H1 (cell line): ENCODE measurements at regions not wholly inside any gene's neighbourhood (a gene's known extent, or its start where the extent isn't known, plus 50 kb on each side); places are given as distances from the start of the nearest gene placed in this dataset.

ENCODE experiments used
- CTCF ChIA-PET: fragments of 300-600 bp; sonication (Branson Sonifier 250); formaldehyde crosslinking; loops from one replicate; lab custom pipeline; 2021; ENCODE audit not compliant: partially characterized antibody; lab: Charles Lee
- POLR2A ChIA-PET: fragments of 300-600 bp; sonication (Branson Sonifier 250); formaldehyde crosslinking; loops from one replicate; lab custom pipeline; 2021; ENCODE audit warnings: inconsistent platforms; ENCODE audit not compliant: partially characterized antibody; lab: Charles Lee
- DNase-seq, 2 experiments: peaks; one replicate each; pipeline versions ENCODE4 v3.0.0 to v3.0.0-alpha.2; 2010 to 2022; ENCODE audit warnings: low spot score in 2 of 2, low read depth in 1 of 2, mixed read lengths in 1 of 2
- FAIRE-seq: peaks from 2 replicates; lab custom pipeline; 2011; peaks lifted over from hg19 to GRCh38; lab: Jason Lieb, UNC
- H2AFZ ChIP-seq: 2 replicates; pipeline ENCODE4 v1.8.1; 2012; ENCODE audit warnings: low read length, inconsistent platforms
- H2AK5ac ChIP-seq: 2 replicates; pipeline ENCODE4 v1.6.1; 2013; ENCODE audit warnings: low read depth, low read length
- H2BK120ac ChIP-seq: replicated peaks from 2 replicates; pipeline ENCODE3; 2013; ENCODE audit warnings: low read depth, low read length, inconsistent platforms
- H2BK12ac ChIP-seq: 2 replicates; pipeline ENCODE4 v1.6.1; 2013; ENCODE audit warnings: low read depth, low read length
- H2BK15ac ChIP-seq: 2 replicates; pipeline ENCODE4 v1.6.1; 2013; ENCODE audit warnings: low read length
- H2BK20ac ChIP-seq: 2 replicates; pipeline ENCODE4 v1.6.1; 2013; ENCODE audit warnings: low read length
- H2BK5ac ChIP-seq: 2 replicates; pipeline ENCODE4 v1.6.1; 2013; ENCODE audit warnings: low read depth, low read length
- H3K14ac ChIP-seq: 2 replicates; pipeline ENCODE4 v1.6.1; 2013; ENCODE audit warnings: inconsistent platforms; ENCODE audit not compliant: insufficient read length
- H3K18ac ChIP-seq: 2 replicates; pipeline ENCODE4 v1.6.1; 2013; ENCODE audit warnings: low read length; ENCODE audit errors: extremely low read depth
- H3K23ac ChIP-seq: 2 replicates; pipeline ENCODE4 v1.6.1; 2013; ENCODE audit warnings: inconsistent platforms; ENCODE audit not compliant: insufficient read length
- H3K23me2 ChIP-seq: 2 replicates; pipeline ENCODE4 v1.6.1; 2013; ENCODE audit warnings: low read depth, low read length
- H3K27ac ChIP-seq: 2 replicates; pipeline ENCODE4 v1.6.1; 2011; ENCODE audit warnings: low read depth, low read length, inconsistent platforms
- H3K27me3 ChIP-seq, 4 experiments: replicated peaks in 1 of 4; 1 replicate in 1 of 4; 2 replicates in 3 of 4; pipeline versions ENCODE4 v1.6.1 to v1.8.1; 2011 to 2013; ENCODE audit warnings: low read length in 3 of 4, mild to moderate bottlenecking in 3 of 4, inconsistent platforms in 2 of 4, mixed read lengths in 2 of 4, moderate library complexity in 1 of 4; ENCODE audit not compliant: control insufficient read depth in 3 of 4, insufficient read depth in 3 of 4; ENCODE audit errors: extremely low read depth in 1 of 4
- H3K36me3 ChIP-seq, 4 experiments: 2 replicates each; pipeline versions ENCODE4 v1.6.1 to v1.8.1; 2011 to 2013; ENCODE audit warnings: mild to moderate bottlenecking in 4 of 4, low read length in 3 of 4, moderate library complexity in 2 of 4, control low read depth in 1 of 4, inconsistent platforms in 1 of 4; ENCODE audit not compliant: insufficient read depth in 4 of 4, control insufficient read depth in 2 of 4
- H3K4ac ChIP-seq: replicated peaks from 2 replicates; pipeline ENCODE3; 2013; ENCODE audit warnings: low read length, low read depth, mixed read lengths, inconsistent platforms; ENCODE audit not compliant: insufficient read length
- H3K4me1 ChIP-seq, 4 experiments: replicated peaks in 1 of 4; 1 replicate in 1 of 4; 2 replicates in 3 of 4; pipeline versions ENCODE4 v1.6.1 to v1.8.1; 2011 to 2013; ENCODE audit warnings: low read length in 3 of 4, inconsistent platforms in 2 of 4, mixed read lengths in 1 of 4; ENCODE audit not compliant: insufficient read depth in 4 of 4, control insufficient read depth in 3 of 4
- H3K4me2 ChIP-seq, 2 experiments: 2 replicates each; pipeline versions ENCODE4 v1.6.1 to v1.8.1; 2011 to 2013; ENCODE audit warnings: low read depth in 2 of 2, low read length in 2 of 2, control low read depth in 1 of 2, inconsistent platforms in 1 of 2, mild to moderate bottlenecking in 1 of 2; ENCODE audit not compliant: insufficient read depth in 1 of 2
- H3K4me3 ChIP-seq, 4 experiments: fragments of 200-600, 300-600 bp in 1 of 4; sonication (generic), shearing (Covaris generic), sonication (Bioruptor Twin) in 1 of 4; 2 replicates each; pipeline versions ENCODE4 v1.5.1 to v1.8.1; 2011 to 2016; ENCODE audit warnings: low read length in 4 of 4, low read depth in 3 of 4, control low read depth in 2 of 4, inconsistent platforms in 2 of 4, mild to moderate bottlenecking in 2 of 4, mixed read lengths in 1 of 4, moderate library complexity in 1 of 4; ENCODE audit not compliant: insufficient read depth in 2 of 4; ENCODE audit errors: extremely low read depth in 1 of 4
- H3K56ac ChIP-seq: replicated peaks from 2 replicates; pipeline ENCODE3; 2013; ENCODE audit warnings: low read depth, mild to moderate bottlenecking, mixed read lengths, low read length, inconsistent platforms; ENCODE audit not compliant: insufficient read length
- H3K79me1 ChIP-seq: 2 replicates; pipeline ENCODE4 v1.6.1; 2013; ENCODE audit warnings: low read depth, low read length, control low read depth
- H3K79me2 ChIP-seq, 2 experiments: 2 replicates each; pipeline versions ENCODE4 v1.6.1 to v1.8.1; 2012 to 2013; ENCODE audit warnings: low read length in 2 of 2, mild to moderate bottlenecking in 2 of 2, inconsistent platforms in 1 of 2; ENCODE audit not compliant: insufficient read depth in 2 of 2, control insufficient read depth in 1 of 2
- H3K9ac ChIP-seq, 4 experiments: replicated peaks in 1 of 4; 1 replicate in 1 of 4; 2 replicates in 3 of 4; pipeline versions ENCODE4 v1.6.1 to v1.8.1; 2011 to 2013; ENCODE audit warnings: low read depth in 3 of 4, low read length in 3 of 4, control low read depth in 2 of 4, mild to moderate bottlenecking in 2 of 4, moderate library complexity in 2 of 4, inconsistent platforms in 1 of 4; ENCODE audit errors: extremely low read depth in 1 of 4
- H3K9me3 ChIP-seq, 2 experiments: 2 replicates each; pipeline versions ENCODE4 v1.6.1 to v1.8.1; 2012 to 2013; ENCODE audit warnings: mild to moderate bottlenecking in 2 of 2, moderate library complexity in 2 of 2, control low read depth in 1 of 2, inconsistent platforms in 1 of 2, low read depth in 1 of 2, low read length in 1 of 2, mixed read lengths in 1 of 2; ENCODE audit not compliant: insufficient read depth in 2 of 2
- H4K20me1 ChIP-seq, 2 experiments: replicated peaks in 1 of 2; 2 replicates each; pipeline versions ENCODE3 to v1.8.1; 2011 to 2013; ENCODE audit warnings: inconsistent platforms in 2 of 2, low read length in 2 of 2, mild to moderate bottlenecking in 1 of 2; ENCODE audit not compliant: insufficient read depth in 2 of 2, control insufficient read depth in 1 of 2
- H4K5ac ChIP-seq: 2 replicates; pipeline ENCODE4 v1.6.1; 2013; ENCODE audit warnings: low read length, low read depth, mixed read lengths, inconsistent platforms; ENCODE audit not compliant: insufficient read length
- H4K8ac ChIP-seq: 2 replicates; pipeline ENCODE4 v1.8.0; 2013; ENCODE audit warnings: mild to moderate bottlenecking, moderate library complexity, low read length, inconsistent platforms; ENCODE audit not compliant: insufficient read depth; ENCODE audit errors: extremely low read depth
- H4K91ac ChIP-seq: replicated peaks from 2 replicates; pipeline ENCODE3; 2013; ENCODE audit warnings: low read length, mixed read lengths, inconsistent platforms; ENCODE audit not compliant: insufficient read length
- CTBP2 ChIP-seq: IDR thresholded peaks from 2 replicates; pipeline ENCODE4 v1.7.0; 2011; ENCODE audit warnings: borderline replicate concordance, mild to moderate bottlenecking, moderate library complexity, mixed read lengths, low read length; ENCODE audit not compliant: insufficient read depth, insufficient read length
- EZH2 ChIP-seq: fragments of 200-600 bp; sonication (generic); IDR thresholded peaks from 2 replicates; pipeline ENCODE4 v1.7.1; 2012; ENCODE audit warnings: low read depth, mild to moderate bottlenecking, moderate library complexity, low read length, inconsistent platforms; ENCODE audit not compliant: severe bottlenecking
- JUND ChIP-seq: IDR thresholded peaks from 2 replicates; pipeline ENCODE4 v1.6.1; 2011; ENCODE audit warnings: mild to moderate bottlenecking, improper control_type of control experiment, low read length
- MAFK ChIP-seq: IDR thresholded peaks from 2 replicates; pipeline ENCODE4 v1.6.1; 2012; ENCODE audit warnings: low read depth, mild to moderate bottlenecking, improper control_type of control experiment, low read length
- RNF2 ChIP-seq: fragments of 200-900, 300-1000 bp; sonication (generic); IDR thresholded peaks from 2 replicates; pipeline ENCODE4 v1.7.1; 2016; ENCODE audit warnings: borderline replicate concordance, low read depth, mild to moderate bottlenecking, antibody characterized with exemption, low read length; ENCODE audit not compliant: poor library complexity, severe bottlenecking; ENCODE audit errors: missing control alignments
- SIRT6 ChIP-seq: IDR thresholded peaks from one replicate; pipeline ENCODE4 v1.7.1; 2012; ENCODE audit warnings: low read length, inconsistent platforms
- TAF1 ChIP-seq: IDR thresholded peaks from 2 replicates; pipeline ENCODE4 v1.6.1; 2011; ENCODE audit warnings: mild to moderate bottlenecking, low read depth, low read length
- TEAD4 ChIP-seq: IDR thresholded peaks from 2 replicates; pipeline ENCODE4 v1.6.1; 2012; ENCODE audit warnings: low read depth, low read length, inconsistent platforms, mixed read lengths
- TF ChIP-seq, protein P1 (sequence below), 3 experiments: IDR thresholded peaks; 1 replicate in 2 of 3; 2 replicates in 1 of 3; pipeline versions ENCODE4 v1.5.1 to v1.6.1; 2011; ENCODE audit warnings: low read length in 3 of 3, mild to moderate bottlenecking in 3 of 3, inconsistent platforms in 2 of 3, low read depth in 1 of 3, moderate library complexity in 1 of 3; ENCODE audit not compliant: insufficient read depth in 1 of 3; ENCODE audit errors: control extremely low read depth in 1 of 3

DNA sequence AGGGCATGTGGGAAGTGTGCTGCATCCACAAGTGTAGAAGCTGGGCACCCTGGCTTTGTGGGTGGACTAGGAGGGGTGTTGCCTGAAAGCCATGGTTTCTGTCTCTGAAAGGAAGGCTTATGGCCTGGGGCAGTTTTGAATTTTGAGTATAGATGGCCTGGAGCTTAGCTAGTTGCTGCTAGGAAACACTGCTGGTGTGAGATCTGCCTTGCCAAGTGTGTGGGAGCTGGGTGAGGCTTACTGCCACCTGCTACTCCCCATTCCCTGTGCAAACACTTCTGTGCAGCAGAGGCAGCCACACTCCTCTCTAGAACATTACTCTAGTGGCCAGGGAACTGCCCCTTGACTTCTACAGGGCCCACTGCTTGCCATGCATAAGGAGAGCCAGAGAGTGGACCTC, 831.7 kb upstream of the LRRTM1 start:
- DNase-seq (no peak), FAIRE-seq (no peak)
- Histone ChIP-seq H3K79me1 (no peaks in the 10 kb centered on the region), H3K56ac (no peak overlapping the region), H3K23me2 (no peaks in the 10 kb centered on the region), H2BK120ac (no peak overlapping the region), H3K9me3 (no peaks in the 10 kb centered on the region), H2BK12ac (no peak overlapping the region), H4K20me1 (no peaks in the 10 kb centered on the region), H3K23ac (no peak overlapping the region), H3K36me3 (no peaks in the 10 kb centered on the region), H3K4me1 (no peaks in the 10 kb centered on the region), H3K4me3 (no peak overlapping the region), H3K14ac (no peak overlapping the region), H2BK15ac (no peak overlapping the region), H3K4ac (no peak overlapping the region), H3K27me3 (no peaks in the 10 kb centered on the region), H2AK5ac (no peak overlapping the region), H2BK5ac (no peak overlapping the region), H3K18ac (no peak overlapping the region), H2BK20ac (no peak overlapping the region), H3K27ac (no peak overlapping the region), H4K91ac (no peak overlapping the region), H3K79me2 (no peaks in the 10 kb centered on the region), H2AFZ (no peak overlapping the region; the same call in 1 of the 2 replicates), H4K8ac (no peak overlapping the region), H4K5ac (no peak overlapping the region), H3K9ac (no peak overlapping the region), H3K4me2 (no peak overlapping the region)
- ChIA-PET POLR2A (no interaction called here), CTCF (no interaction called here)
- TF ChIP-seq TAF1: no peak
- no peak for TF ChIP-seq EZH2
- no peak for TF ChIP-seq TEAD4
- TF ChIP-seq RNF2: no peak
- no peak for TF ChIP-seq CTBP2
- no peak for TF ChIP-seq SIRT6
- TF ChIP-seq, protein P1, sequence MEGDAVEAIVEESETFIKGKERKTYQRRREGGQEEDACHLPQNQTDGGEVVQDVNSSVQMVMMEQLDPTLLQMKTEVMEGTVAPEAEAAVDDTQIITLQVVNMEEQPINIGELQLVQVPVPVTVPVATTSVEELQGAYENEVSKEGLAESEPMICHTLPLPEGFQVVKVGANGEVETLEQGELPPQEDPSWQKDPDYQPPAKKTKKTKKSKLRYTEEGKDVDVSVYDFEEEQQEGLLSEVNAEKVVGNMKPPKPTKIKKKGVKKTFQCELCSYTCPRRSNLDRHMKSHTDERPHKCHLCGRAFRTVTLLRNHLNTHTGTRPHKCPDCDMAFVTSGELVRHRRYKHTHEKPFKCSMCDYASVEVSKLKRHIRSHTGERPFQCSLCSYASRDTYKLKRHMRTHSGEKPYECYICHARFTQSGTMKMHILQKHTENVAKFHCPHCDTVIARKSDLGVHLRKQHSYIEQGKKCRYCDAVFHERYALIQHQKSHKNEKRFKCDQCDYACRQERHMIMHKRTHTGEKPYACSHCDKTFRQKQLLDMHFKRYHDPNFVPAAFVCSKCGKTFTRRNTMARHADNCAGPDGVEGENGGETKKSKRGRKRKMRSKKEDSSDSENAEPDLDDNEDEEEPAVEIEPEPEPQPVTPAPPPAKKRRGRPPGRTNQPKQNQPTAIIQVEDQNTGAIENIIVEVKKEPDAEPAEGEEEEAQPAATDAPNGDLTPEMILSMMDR (IDR thresholded peaks at IDR 0.05; ENCODE audit: control extremely low read depth in 1 of 3, insufficient read depth in 1 of 3, low read depth in 1 of 3, low read length in 3 of 3): no peak
- TF ChIP-seq JUND: no peak
- no peak for TF ChIP-seq MAFK
